K562 (cell line): ENCODE measurements at regions not wholly inside any gene's neighbourhood (a gene's known extent, or its start where the extent isn't known, plus 50 kb on each side); places are given as distances from the start of the nearest gene placed in this dataset.
A peak's percentile ranks its signal among the peaks of the same experiment; 100 is the strongest.

Experiments used
- ATF4 ChIP-seq: fragments of 450-650 bp; formaldehyde crosslinking; IDR thresholded peaks from 2 replicates; pipeline ENCODE4 v1.4.0; 2022; ENCODE audit warnings: mild to moderate bottlenecking, moderate library complexity
- MXI1 ChIP-seq: IDR thresholded peaks from 2 replicates; pipeline ENCODE4 v1.6.1; 2011; ENCODE audit warnings: low read depth, mild to moderate bottlenecking, improper control_type of control experiment, low read length
- TRIM24 ChIP-seq, 2 experiments: fragments of 450-650 bp; IDR thresholded peaks; 2 replicates each; pipeline ENCODE4 v1.6.1; 2016
- ZNF592 ChIP-seq: fragments of 450-650 bp; IDR thresholded peaks from 2 replicates; pipeline ENCODE4 v1.6.1; 2017; ENCODE audit warnings: antibody characterized with exemption, mild to moderate bottlenecking
- TF ChIP-seq, protein P1 (sequence below): fragments of 450-650 bp; IDR thresholded peaks from 2 replicates; pipeline ENCODE4 v1.6.1; 2016

DNA sequence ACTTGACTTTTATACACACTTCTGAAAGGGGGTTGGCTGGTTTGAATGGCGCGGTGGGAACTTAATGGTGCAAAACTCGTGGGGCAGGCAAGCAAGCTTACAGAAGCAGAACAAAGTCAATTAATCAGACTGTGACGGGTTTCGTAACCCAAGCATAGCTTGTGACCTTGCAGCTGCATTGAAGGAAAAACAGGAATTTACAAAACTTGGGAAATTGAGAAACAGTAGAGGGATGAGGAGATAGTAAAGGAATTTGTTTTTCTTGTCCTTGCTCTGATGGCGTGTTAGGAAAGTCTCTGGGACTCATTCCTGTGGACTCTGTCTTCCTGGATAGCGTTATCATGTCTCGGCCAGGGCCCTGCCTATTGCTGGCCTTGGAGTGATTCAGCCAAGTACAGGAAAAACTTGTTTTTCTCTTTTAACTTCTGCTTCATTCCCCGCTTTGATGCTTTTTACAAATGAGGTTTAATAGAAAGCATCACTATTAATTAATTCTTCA, 220.0 kb upstream of the KCND2 start (continued):
- TF ChIP-seq ZNF592 (0 out of 2 replicates have a peak, but pooled peaks have one; percentile 30), ATF4 (no peak), TRIM24 (IDR thresholded peaks at IDR 0.05) (peak in 1 of 2 experiments; percentile 29; a peak in 2 of 4 replicates), MXI1 (no peak)
- TF ChIP-seq, protein P1, sequence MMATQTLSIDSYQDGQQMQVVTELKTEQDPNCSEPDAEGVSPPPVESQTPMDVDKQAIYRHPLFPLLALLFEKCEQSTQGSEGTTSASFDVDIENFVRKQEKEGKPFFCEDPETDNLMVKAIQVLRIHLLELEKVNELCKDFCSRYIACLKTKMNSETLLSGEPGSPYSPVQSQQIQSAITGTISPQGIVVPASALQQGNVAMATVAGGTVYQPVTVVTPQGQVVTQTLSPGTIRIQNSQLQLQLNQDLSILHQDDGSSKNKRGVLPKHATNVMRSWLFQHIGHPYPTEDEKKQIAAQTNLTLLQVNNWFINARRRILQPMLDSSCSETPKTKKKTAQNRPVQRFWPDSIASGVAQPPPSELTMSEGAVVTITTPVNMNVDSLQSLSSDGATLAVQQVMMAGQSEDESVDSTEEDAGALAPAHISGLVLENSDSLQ: peak; percentile 68
- TF ChIP-seq, all 486 proteins: peak for 30
